ENCODE measurements at regions not wholly inside any gene's neighbourhood (a gene's known extent, or its start where the extent isn't known, plus 50 kb on each side); places are given as distances from the start of the nearest gene placed in this dataset.

GRCh38 chr10:78514459-78514858, 480.8 kb downstream of the RPS24 start:
- Histone ChIP-seq H3K27ac (no peak overlapping the region), H3K36me3 (no peaks in the 10 kb centered on the region), H3K27me3 (no peaks in the 10 kb centered on the region), H3K4me1 (peaks cover 0 to 3% of the 10 kb centered on the region in 2 donors), H3K4me3 (no peak overlapping the region), H3K9me3 (no peaks in the 10 kb centered on the region)
- TF ChIP-seq POLR2A (IDR thresholded peaks at IDR 0.05) (no peak), CTCF (IDR thresholded peaks at IDR 0.05 in 4 of 5, conservative IDR thresholded peaks at IDR 0.05 in 1 of 5) (no peak)
- DNase-seq (no peak), ATAC-seq (no peak)
- in situ Hi-C loops (cut with MboI; ENCODE audit: low sequenced_read_pairs in 4 of 4) = no loop called here
- intact Hi-C loops (cut with DNase I; ENCODE audit: low total_unique reads) = no loop called here

- ATAC-seq (no peak), DNase-seq (no peak)
- Histone ChIP-seq H3K27me3 (no peaks in the 10 kb centered on the region), H3K36me3 (no peaks in the 10 kb centered on the region), H3K4me3 (no peak overlapping the region), H3K27ac (no peak overlapping the region), H3K9me3 (no peaks in the 10 kb centered on the region), H3K4me1 (peaks cover 0 to 3% of the 10 kb centered on the region in 2 donors)
- TF ChIP-seq POLR2A (IDR thresholded peaks at IDR 0.05) = no peak
- no peak for TF ChIP-seq CTCF (IDR thresholded peaks at IDR 0.05 in 4 of 5, conservative IDR thresholded peaks at IDR 0.05 in 1 of 5)
- intact Hi-C loops (cut with DNase I; ENCODE audit: low total_unique reads) (no loop called here), in situ Hi-C loops (cut with MboI; ENCODE audit: low sequenced_read_pairs in 4 of 4) (no loop called here)
Measured at GRCh38 chr10:78515038-78515872, 481.6 kb downstream of the RPS24 start.

- DNase-seq (no peak), ATAC-seq (no peak)
- H3K36me3 ChIP-seq = no peaks in the 10 kb centered on the region
- TF ChIP-seq POLR2A (IDR thresholded peaks at IDR 0.05) (no peak), CTCF (IDR thresholded peaks at IDR 0.05 in 4 of 5, conservative IDR thresholded peaks at IDR 0.05 in 1 of 5) (no peak)
- no peak overlapping the region for H3K27ac ChIP-seq
- no peak overlapping the region for H3K4me3 ChIP-seq
- peaks cover 0 to 3% of the 10 kb centered on the region in 2 donors for H3K4me1 ChIP-seq
- no peaks in the 10 kb centered on the region for H3K27me3 ChIP-seq
- in situ Hi-C loops (cut with MboI; ENCODE audit: low sequenced_read_pairs in 4 of 4) (no loop called here), intact Hi-C loops (cut with DNase I; ENCODE audit: low total_unique reads) (no loop called here)
- H3K9me3 ChIP-seq = no peaks in the 10 kb centered on the region
Measured at GRCh38 chr10:78515873-78516153, 482.1 kb downstream of the RPS24 start.

- no peak for TF ChIP-seq POLR2A (IDR thresholded peaks at IDR 0.05)
- TF ChIP-seq CTCF (IDR thresholded peaks at IDR 0.05 in 4 of 5, conservative IDR thresholded peaks at IDR 0.05 in 1 of 5) = no peak
- no peak overlapping the region for H3K4me3 ChIP-seq
- no peaks in the 10 kb centered on the region for H3K27me3 ChIP-seq
- no peak for ATAC-seq
- H3K27ac ChIP-seq = no peak overlapping the region
- no peak for DNase-seq
- H3K9me3 ChIP-seq = no peaks in the 10 kb centered on the region
- peaks cover 0 to 3% of the 10 kb centered on the region in 2 donors for H3K4me1 ChIP-seq
- no peaks in the 10 kb centered on the region for H3K36me3 ChIP-seq
- intact Hi-C loops (cut with DNase I; ENCODE audit: low total_unique reads) = no loop called here
- in situ Hi-C loops (cut with MboI; ENCODE audit: low sequenced_read_pairs in 4 of 4) = no loop called here
Measured at GRCh38 chr10:78516236-78516635, 482.6 kb downstream of the RPS24 start.

GRCh38 chr10:78516756-78517155, 483.1 kb downstream of the RPS24 start:
- no peak overlapping the region for H3K27ac ChIP-seq
- TF ChIP-seq CTCF (IDR thresholded peaks at IDR 0.05 in 4 of 5, conservative IDR thresholded peaks at IDR 0.05 in 1 of 5) = no peak
- no peak for TF ChIP-seq POLR2A (IDR thresholded peaks at IDR 0.05)
- no peaks in the 10 kb centered on the region for H3K27me3 ChIP-seq
- no peak overlapping the region for H3K4me3 ChIP-seq
- in situ Hi-C loops (cut with MboI; ENCODE audit: low sequenced_read_pairs in 4 of 4) (no loop called here), intact Hi-C loops (cut with DNase I; ENCODE audit: low total_unique reads) (no loop called here)
- ATAC-seq (no peak), DNase-seq (no peak)
- H3K36me3 ChIP-seq = no peaks in the 10 kb centered on the region
- H3K4me1 ChIP-seq = peaks cover 0 to under 1% of the 10 kb centered on the region in 2 donors
- no peaks in the 10 kb centered on the region for H3K9me3 ChIP-seq

All from gastrocnemius medialis (tissue), 4 donors.